ENCODE measurements at regions not wholly inside any gene's neighbourhood (a gene's known extent, or its start where the extent isn't known, plus 50 kb on each side); places are given as distances from the start of the nearest gene placed in this dataset.

- DNase-seq (ENCODE audit: low spot score) = no peak
Observed at GRCh38 chr6:62670490-62671223, 384.6 kb upstream of the KHDRBS2 start.

GRCh38 chr6:62669831-62670230, 383.8 kb upstream of the KHDRBS2 start:
- no peak for DNase-seq (ENCODE audit: low spot score)

DNA sequence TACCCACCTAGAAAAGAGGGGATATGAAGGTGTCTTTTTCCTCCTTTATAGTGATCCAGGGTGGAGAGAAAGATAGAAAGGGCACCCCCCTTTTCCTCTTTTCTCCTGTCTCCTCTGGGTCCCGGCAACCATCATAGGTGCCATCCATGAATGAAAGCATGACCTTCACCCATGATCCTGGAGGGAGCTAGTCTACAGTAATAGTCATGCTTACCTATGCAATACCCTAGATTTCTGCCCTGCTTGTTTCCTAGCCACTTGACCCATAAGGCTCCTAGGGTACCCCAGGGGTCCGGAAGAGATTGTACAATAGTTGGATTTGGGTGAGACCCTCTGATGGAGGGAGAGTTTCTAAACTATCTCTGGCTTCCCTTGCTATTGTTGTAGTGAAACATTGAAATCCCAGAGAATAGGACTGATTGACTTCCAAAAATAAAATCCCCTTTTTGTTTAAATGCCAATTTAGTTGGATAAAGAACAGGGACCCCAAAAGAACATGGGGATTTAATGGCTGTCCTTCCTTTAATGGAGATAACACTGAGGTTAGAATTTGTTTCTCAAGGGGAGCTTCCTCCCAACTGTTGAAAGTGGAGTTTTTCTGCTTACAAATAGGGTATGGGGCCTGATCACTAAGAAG, 366.8 kb upstream of the KHDRBS2 start:
- DNase-seq (ENCODE audit: low spot score) = no peak

DNA sequence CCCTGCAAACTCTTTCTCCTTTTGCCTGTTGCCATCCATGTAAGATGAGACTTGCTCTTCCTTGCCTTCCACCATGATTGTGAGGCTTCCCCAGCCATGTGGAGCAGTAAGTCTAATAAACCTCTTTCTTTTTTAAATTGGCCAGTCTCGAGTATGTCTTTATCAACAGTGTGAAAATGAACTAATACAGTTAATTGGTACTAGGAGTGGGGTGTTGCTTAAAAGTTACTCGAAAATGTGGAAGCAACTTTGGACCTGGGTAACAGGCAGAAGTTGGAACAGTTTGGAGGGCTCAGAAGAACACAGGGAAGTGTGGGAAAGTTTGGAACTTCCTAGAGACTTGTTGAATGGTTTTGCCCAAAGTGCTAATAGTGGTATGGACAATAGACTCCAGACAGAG, 359.2 kb upstream of the KHDRBS2 start:
- no peak for DNase-seq (ENCODE audit: low spot score)

DNA sequence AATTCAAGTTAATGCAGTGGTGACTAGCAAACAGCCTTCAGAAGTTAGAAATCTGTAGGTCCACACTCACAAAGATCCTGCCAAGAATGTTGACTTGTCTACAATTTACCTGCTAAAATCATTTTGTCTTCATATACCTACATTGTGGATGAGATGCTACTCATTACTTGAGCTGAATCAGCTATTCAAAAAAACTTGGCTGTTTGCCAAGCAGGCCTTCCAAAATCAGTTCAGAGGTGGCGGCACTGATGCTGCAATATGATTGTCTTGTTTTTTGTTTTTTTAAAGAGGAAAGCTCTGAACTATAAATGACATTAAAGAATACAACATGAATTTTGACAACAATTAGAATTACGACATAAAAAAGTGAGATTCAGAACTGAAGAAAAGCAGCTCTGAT, 354.7 kb upstream of the KHDRBS2 start:
- no peak for DNase-seq (ENCODE audit: low spot score)

DNA sequence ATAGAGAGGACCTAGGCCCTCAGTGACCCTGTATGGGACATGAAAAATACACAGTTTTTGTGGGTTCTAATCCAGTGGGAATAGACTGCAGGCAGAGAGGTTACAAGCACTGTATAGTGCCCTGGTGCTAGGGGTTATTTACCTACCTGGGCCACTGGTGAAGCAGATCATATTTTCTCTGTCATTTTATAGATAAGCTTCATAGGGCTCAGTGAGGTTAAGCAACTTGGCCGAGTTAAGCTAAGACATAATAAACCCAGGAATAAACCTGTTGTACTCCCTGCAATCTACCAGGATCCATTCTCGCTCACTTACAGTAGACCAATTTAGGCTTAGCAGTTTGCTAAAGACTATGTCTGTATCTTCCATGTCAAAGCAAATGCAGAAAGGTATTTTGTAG, 340.6 kb upstream of the KHDRBS2 start:
- no peak for DNase-seq (ENCODE audit: low spot score)

GRCh38 chr6:62623846-62624532, 338.0 kb upstream of the KHDRBS2 start:
- no peak for DNase-seq (ENCODE audit: low spot score)

- no peak for DNase-seq (ENCODE audit: low spot score)
Observed at GRCh38 chr6:62615366-62616015, 329.5 kb upstream of the KHDRBS2 start.

- no peak for DNase-seq (ENCODE audit: low spot score)
Observed at GRCh38 chr6:62614442-62614841, 328.4 kb upstream of the KHDRBS2 start.

DNA sequence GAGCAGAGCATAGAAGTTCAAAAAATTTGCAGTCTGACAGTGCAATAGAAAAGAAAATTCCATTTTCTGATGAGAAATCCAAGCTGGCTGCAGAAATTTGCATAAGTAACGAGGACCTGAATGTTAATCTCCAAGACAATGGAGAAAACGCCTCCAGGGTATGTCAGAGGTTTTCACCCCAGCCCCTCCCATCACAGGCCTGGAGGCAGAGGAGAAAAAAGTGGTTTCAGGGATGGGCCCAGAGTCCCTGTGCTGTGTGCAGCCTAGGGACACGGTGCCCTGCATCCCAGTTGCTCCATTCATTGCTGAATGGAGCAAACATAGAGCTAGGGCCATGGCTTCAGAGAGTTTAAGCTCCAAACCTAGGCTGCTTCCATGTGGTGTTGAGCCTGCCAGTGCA, 327.9 kb upstream of the KHDRBS2 start:
- no peak for DNase-seq (ENCODE audit: low spot score)

DNA sequence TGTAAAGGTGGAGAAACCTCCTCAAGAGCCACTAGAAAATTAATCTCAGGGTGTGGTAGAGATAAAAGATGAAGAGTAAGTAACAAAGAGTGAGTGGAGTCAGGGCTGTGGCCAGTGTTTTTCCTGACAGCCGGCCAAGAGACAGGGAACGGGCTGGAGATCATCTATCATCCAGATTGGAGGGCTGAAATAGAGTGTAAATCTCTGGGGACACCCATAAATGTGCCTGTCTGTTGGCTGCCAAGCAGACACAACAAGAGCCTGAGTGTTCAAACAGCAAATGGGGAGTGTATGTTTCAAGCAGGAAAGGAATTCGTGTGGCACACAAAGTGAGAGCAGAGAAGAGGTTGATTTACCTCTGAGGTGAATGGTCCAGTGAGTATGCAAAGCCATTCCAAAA, 326.4 kb upstream of the KHDRBS2 start:
- DNase-seq (ENCODE audit: low spot score) = no peak

- no peak for DNase-seq (ENCODE audit: low spot score)
Observed at GRCh38 chr6:62570372-62570771, 284.3 kb upstream of the KHDRBS2 start.

DNA sequence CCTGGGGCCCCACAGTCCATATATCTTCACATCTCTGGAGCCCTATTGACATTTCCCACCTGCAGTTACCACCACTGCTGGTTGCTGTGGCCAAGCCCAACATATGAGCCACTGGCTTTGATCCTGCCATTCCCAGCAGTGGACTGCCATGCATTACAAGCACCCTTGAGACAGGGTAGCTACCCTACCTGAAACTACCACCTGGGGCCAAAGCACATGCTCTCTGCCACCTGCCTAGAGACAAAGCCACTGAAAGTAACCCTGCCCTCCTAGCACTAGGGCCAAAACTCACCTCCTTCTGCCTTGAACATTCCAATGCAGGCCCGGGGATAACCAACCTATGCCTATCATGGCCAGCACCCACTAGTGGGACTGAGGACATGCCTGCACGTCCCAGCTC, 255.5 kb upstream of the KHDRBS2 start:
- DNase-seq (ENCODE audit: low spot score) = no peak

DNA sequence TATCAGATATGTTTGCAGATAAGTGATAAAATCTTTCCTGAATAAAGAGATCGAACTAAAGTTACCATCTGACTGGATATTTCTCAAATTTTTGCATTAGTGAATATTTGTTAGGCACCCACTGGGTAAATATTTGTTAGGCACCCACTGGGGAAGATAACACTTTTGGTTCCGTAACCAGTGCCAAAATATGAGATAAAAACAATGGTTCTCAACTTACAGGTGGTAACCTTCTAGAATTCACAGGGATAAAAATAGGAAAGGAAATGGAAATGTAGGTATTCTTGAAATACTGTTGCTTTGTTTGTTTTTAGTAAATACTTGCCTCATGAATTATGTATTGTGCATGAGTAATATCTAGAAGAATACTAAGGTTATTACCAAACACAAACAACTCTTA, 245.0 kb upstream of the KHDRBS2 start:
- no peak for DNase-seq (ENCODE audit: low spot score)

- DNase-seq (ENCODE audit: low spot score) = no peak
Observed at GRCh38 chr6:62528894-62529526, 243.0 kb upstream of the KHDRBS2 start.

- DNase-seq (ENCODE audit: low spot score) = no peak
Observed at GRCh38 chr6:62523630-62524029, 237.6 kb upstream of the KHDRBS2 start.

DNA sequence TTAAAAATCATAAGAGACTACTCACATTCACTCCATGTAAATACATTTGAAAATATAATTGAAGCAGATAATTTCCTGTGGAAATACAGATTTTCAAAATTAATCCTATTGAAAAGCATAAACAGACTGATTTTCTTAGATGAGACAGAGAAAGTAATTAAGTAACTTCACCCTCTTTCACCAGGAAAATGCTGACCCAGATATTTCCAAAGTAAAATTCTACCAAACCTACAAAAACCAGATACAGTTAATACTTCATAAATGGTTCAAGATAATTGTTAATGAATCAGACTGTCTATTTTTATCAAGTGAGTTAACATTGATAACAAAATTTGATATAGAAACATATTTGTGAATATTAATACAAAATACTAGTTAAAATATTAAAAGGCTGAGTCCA, 233.5 kb upstream of the KHDRBS2 start:
- DNase-seq (ENCODE audit: low spot score) = no peak

- no peak for DNase-seq (ENCODE audit: low spot score)
Observed at GRCh38 chr6:62516291-62517141, 230.5 kb upstream of the KHDRBS2 start.

- DNase-seq (ENCODE audit: low spot score) = no peak
Observed at GRCh38 chr6:62492192-62492822, 206.3 kb upstream of the KHDRBS2 start.

DNA sequence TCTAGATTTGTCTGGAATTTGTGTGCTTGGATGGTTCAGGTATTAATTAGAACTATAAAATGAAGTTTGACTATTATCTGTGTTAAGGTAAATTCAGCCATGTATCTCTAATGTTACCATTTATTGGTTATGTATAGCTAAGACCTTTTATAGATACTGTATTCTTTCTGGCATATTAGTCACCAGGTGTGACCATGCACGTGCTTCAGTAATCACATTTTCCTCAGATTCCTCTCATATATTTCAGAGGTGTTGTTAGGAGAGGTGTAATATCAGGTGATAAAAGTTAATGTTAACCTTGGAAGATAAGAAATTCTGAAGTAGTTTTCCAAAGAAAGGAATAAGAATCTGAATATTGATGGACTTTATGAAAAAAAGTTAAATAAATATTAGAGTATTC, 194.5 kb upstream of the KHDRBS2 start:
- DNase-seq (ENCODE audit: low spot score) = no peak

- DNase-seq (ENCODE audit: low spot score) = no peak
Observed at GRCh38 chr6:62479697-62480220, 193.7 kb upstream of the KHDRBS2 start.
